Islet of Langerhans (tissue), 1 donor: ENCODE measurements at regions not wholly inside any gene's neighbourhood (a gene's known extent, or its start where the extent isn't known, plus 50 kb on each side); places are given as distances from the start of the nearest gene placed in this dataset.
A peak's percentile ranks its signal among the peaks of the same experiment; 100 is the strongest.

Experiments used
- FAIRE-seq: peaks from one replicate; lab custom pipeline; 2011; peaks lifted over from hg19 to GRCh38; lab: Jason Lieb, UNC

DNA sequence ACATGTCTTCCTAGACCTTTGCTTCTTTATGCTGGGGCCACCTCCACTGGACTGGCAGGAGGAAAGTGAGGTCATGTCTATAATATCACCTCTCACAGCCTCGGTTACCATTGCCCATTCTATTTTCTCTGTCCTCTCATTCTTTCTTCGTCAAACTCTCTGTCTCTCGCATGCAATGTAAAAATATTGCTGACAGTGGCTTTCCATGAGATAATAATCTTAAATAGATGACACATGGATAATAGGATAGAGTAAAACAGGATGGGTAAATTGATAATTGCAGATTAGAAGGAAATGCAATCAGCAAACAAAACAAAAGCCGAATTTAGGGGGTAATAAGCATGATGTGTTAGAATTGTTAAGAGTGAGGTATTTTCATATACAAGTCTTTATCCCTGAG, 215.7 kb upstream of the PARD3B start:
- no peak for FAIRE-seq

DNA sequence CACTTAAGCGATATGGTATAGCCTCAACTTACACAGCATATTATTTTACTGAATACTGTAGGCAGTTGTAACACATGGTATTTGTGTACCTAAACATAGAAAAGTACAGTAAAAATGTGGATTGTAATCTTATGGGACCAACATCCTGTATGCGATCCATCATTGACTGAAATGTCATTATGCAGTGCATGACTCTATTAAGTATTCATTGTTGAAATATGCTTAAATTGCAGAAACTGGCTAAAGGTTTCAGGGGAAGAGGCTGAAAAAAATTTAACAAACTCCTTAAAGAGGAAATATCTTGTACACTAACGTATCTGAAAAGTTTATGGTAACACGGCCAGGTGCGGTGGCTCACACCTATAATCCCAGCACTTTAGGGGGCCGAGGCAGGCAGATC, 214.1 kb upstream of the PARD3B start:
- no peak for FAIRE-seq

DNA sequence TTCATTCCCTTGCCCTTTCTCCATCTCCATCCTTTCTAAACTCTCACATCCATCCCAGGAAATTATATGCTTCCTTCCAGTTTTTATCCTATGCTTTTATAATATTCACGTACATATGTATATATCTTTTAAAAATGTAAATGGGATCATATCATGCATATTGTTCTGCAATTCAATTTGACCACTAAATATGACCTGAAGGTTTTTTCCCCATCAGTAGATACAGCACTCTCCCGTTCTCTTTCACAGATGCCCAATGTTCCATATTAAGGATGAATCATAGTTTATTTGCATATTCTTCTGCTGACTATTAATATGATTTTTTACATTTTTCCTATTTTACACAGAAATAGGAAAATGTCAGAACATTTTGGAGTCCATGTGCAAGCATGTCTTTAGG, 213.3 kb upstream of the PARD3B start:
- FAIRE-seq = no peak

DNA sequence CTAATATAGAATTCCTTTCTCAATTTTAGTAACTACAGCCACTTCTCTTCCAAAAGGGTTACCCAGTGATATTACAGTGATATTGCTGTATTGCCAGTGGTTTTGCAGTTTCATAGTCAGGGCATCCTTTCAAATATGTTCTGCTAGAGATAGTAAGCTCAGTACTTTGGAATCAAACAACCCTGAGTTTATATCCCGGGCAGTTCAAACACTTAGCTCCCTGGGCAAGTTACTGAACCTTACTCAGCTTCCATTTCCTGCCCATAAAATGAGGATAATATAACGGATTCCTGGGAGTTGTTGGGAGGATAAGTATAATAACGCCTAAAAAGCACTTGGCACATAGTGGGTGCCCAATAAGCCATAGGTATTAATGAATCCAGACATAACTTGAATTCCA, 212.6 kb upstream of the PARD3B start:
- FAIRE-seq = no peak

DNA sequence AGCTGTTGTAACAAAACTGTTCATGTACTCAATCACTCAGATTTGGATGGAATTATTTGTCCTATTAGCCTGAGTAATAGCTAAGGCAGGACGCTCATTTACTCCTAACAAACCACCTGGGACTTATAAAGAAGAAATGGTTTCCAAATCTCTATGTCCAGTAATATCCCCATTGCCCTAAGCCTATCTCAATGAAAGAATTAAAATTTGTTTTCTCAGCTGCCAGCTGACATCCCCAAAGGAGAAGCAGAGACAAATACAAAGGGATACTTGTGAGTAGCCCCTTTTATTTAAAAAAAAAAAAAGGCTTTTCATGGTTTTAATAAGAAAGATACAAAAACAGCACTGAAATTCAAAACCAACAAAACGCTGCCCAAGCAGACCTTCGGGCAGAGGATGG, 211.4 kb upstream of the PARD3B start:
- FAIRE-seq = no peak

DNA sequence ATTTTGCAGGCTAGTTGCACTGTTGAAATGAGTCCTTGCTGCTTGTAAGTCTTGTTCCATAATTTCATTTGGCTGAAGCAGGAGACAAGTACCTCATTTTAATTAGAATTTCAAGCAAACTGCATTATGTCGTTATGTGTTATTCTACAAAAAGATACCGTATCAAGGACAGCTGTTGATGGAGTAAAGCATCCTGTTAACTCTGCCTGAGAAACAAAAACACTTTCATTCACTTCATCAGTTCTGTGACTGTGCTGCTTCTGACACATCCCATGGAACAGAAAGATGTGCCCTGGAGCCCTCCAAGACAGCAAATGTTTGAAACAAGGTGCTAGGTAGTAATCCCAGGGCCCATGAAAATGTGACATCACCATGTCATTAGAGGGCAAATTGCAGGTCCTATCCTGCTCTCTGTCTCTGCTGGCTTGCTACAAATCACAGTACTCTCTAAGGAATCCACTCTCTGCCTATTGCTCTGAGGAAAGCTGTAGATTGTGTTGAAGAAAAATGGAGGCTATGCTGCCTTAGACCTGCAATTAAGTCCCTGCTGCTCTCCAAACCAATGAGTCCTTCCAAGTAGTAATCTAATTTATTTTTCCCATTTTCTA, 209.7 kb upstream of the PARD3B start:
- FAIRE-seq = no peak

DNA sequence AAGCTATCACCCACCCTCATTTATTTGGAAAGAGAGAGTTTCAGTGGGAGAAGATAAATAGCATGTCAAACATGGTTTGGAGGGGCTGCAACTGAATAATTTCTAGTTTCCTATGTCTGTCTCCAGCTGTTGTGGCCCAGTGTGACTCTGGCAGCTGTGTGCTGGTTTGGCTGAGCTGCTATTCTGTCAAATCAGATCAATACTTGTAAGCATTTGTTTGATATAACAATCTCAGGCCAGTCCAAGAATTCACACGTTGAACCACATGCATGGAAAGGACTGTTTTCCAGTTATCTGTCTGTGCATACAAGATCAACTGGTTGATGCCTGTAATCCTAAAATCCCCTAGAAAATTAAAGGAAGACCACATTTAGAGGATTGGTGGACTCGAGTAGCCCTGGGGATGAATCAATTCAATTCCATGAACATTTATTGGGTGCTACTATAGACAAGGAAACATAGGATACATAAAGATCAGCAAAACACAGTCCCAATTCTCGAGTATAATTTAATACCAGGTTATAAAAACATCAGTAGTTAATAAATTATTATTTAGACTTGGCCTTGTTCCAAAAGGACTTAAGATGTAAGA, 209.0 kb upstream of the PARD3B start:
- FAIRE-seq = no peak

DNA sequence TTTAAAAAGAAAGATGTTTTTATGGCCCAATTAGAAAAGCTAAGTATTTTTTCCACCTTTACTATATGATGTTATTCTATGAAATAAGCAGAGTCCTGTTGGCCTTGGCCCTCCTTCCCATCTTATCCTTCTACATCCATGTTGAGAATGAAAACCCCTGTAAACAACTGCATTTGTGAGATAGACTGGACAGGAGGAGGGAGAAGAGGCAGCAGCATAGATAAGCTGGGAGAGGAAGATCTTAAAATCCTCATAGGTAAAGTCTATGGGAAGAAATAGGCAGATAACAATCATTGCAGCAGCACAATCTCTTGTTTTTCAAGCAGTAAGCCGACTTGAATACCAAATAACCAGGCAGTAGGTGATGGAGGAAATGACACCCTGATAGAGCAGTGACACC, 207.6 kb upstream of the PARD3B start:
- no peak for FAIRE-seq

DNA sequence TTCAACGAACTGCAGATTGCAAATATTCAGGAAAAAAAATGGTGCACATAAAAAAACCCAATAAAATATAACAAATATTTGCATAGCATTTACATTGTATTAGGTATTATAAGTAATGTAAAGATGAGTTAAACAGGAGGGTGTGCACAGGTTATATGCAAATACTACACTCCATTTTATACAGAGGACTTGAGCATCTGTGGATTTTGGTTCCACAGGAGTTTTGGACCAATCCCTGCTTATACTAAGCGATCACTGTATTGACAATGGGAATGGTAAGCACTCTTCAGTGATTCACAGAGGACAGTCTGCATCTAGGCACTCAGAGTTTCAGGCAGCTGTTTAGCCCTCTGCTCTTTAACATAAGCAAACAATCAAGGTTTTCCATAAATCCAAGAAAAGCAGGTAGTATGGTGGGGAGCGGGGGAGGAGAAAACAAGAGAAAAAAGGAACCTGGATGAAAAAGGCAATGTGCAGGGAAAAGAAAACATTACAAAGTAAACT, 206.0 kb upstream of the PARD3B start:
- no peak for FAIRE-seq

DNA sequence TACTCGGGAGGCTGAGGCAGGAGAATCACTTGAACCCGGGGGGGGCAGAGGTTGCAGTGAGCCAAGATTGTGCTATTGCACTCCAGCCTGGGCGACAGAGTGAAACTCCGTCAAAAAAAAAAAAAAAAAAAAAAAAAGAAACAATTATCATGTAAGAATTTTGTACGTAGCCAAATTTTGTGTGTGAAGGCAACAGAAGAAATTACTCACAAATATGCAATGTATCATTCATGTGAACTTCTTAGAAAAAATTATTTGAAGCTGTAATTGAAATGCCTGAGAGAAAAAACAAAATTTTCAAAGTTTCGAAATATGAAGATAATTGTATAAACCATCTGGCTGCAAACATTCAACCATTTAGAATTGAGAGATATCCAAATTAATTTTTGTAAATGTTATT, 204.8 kb upstream of the PARD3B start:
- FAIRE-seq = no peak

DNA sequence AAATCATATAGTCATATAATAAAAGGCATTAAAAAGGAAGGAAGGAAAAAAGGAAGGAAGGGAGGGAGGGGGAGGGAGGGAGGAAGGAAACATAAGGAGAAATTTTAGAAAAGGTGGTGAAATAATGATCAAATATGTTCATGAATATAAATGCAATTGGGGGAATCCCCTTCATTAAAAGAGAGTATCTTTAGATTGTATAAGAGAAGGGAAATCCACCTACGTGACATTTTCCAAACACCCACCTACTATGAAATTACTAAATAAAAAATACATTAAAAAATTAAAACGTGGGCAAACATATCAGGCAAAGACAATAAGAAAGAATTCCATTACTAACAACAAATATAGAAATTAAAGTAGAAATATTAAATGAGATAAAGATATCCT, 203.4 kb upstream of the PARD3B start:
- peak; percentile 51 for FAIRE-seq

DNA sequence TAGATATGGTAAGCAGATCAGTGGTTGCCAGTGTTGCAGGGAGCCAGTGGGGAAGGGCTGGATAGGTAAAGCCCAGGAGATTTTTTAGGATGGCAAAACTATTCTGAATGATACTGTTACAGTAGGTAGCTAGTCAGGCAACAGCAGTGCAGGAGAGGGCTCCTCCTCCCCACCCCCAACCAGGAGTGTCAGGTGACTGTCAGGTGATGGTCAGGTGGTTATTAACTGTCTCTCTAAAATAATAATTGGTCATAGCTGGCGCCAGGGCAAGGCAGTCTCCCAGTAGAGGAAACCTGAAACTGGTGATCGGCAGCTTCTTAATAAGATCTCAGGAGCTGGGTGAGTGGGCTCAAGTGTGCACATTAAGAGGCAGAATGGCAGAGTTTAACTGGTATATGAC, 201.6 kb upstream of the PARD3B start:
- no peak for FAIRE-seq

DNA sequence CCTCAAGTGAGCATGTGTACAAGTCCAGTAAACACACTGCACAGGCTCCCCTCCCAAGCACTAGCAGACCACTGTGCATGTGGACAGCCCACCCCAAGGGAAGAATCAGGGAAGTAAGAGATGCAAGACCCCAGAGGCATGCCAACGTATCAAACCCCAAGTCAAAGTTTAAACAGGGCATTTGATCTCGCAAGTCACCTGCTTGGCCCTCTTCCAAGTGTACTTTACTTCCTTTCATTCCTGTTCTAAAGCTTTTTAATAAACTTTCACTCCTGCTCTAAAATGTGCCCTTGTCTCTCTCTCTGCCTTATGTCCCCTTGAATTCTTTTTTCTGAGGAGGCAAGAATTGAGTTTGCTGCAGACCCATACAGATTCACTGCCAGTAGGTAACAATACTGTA, 201.2 kb upstream of the PARD3B start:
- FAIRE-seq = no peak

DNA sequence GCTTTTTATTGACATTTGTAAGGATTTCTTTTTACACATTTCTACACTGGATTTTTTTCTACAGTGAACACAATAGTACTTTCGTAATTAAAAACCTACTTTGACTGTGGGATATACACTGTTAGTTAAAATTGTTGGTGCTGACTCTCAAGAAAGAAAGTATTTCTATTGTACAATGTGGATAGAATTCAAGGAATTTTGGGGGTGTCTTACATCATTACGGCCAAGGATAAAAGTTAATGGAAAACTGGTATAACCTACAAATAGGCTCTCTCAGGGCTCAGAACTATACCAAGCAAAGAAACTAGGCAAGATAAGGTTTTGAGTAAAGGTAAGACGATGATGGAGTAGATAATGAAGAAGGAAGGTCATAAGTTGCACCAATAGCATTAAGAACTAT, 198.4 kb upstream of the PARD3B start:
- no peak for FAIRE-seq

DNA sequence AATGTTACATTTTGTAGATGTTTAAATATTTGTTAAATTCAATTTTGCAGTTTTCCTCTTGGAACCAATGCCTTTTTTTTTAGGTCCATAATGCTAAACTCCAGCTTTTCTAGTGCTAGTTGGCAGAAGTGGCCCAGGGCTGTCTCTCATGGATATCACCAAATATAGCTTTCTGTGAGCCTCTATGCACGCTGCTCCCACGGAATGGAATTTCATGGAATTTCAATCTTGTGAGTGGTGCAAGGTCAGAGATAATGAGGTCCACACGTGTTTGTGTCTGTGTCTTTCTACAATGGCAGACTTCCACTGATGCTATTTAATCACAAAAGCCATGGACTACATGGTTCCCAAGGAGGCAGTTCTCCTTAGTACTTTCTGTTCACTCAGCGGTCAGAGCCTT, 191.5 kb upstream of the PARD3B start:
- FAIRE-seq = no peak

DNA sequence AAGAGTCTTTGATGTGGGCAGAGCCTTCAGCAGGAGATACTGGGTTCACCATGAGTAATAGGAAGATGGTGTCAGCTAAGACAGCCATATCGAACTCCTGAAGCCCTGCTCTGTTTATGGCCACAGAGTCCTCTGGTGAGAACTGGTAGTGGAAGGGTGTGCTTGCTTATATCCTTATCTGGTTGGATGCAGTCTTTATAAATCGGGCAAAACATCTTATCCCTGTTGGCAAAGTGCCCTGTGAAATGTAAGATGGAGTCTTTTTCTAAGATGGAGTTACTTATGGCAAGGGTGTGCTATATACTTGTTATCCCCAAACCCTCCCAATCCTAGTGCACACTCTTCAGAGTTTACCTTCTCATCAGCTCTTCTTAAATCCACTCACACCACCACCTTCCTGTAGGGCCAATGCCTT, 190.8 kb upstream of the PARD3B start:
- no peak for FAIRE-seq

DNA sequence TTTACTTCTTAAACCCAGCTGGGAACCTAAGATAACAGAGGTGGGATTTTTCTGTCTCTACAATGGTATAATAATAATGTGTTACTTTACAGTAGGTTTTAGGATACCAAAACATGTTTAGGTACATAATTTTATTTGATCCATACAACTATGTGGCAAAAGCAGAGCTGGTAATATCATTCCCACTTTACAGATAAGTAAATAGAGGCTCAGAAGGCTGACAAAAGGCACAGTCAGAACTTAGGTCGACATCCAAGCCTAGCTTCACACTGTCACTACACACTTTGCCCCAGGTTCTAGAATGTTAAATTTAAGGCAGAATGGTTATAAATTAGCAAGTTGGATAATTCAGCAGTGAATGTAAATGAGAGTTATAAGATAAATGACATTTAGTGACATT, 189.6 kb upstream of the PARD3B start:
- FAIRE-seq = no peak

DNA sequence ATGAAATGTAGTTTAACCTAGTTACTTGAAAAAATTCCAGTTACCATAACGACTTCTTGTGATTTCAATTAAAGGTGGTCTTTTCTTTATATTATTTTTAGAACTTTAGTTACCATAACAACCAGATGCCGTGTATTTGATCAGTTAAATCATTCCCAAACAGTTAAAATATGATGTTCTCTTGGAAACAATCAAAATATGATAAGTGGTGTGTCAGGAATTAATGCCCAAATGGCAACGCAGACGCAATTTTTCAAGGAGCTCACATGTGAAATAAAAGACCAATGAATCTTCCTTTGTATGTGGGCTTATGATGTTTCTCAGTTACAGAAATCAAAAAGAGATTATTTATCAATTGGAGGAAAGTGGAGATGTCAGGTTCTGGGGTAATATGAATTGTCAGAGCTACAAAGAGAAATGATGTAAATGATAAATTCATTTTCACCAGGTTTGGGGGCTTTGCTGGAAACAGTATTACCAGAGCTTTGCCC, 189.1 kb upstream of the PARD3B start:
- no peak for FAIRE-seq

DNA sequence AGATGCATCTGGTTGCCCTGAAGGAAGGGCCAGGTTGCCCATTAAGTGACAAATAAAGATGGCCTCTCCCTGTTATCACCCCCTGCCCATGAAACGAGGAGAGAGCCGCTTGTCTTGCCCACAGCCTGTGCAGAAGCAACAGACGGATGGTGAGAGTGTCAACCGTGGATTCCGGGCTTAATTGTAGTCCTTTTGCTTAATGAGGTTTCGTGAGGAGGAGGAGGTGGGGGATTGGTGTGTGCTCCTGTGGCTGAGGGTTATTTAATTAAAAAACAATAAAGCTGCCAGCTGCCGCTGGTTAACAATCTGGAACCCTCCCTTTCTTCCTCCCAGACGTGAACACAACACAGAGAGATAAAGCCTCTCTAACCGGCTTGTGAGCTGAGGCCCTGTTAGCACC, 188.0 kb upstream of the PARD3B start:
- no peak for FAIRE-seq

DNA sequence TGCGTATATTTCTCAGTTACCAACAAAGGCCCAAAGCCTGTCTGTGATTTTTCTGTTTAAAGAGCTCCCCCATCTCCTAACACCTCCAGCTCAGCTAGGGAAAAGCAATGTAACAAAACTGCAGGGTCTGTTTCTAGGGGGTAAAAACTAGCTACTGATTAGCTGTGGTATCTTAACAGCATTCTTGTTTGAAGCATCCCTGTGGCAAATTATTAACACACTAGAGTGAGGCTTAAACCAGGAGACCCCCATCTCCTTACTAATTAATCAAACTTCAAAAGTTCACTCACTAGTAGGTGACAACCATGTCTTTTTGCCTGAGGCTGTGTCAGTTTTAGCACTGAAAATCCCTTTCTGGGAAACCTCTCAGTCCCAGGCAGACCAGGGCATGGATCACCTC, 186.2 kb upstream of the PARD3B start:
- no peak for FAIRE-seq

DNA sequence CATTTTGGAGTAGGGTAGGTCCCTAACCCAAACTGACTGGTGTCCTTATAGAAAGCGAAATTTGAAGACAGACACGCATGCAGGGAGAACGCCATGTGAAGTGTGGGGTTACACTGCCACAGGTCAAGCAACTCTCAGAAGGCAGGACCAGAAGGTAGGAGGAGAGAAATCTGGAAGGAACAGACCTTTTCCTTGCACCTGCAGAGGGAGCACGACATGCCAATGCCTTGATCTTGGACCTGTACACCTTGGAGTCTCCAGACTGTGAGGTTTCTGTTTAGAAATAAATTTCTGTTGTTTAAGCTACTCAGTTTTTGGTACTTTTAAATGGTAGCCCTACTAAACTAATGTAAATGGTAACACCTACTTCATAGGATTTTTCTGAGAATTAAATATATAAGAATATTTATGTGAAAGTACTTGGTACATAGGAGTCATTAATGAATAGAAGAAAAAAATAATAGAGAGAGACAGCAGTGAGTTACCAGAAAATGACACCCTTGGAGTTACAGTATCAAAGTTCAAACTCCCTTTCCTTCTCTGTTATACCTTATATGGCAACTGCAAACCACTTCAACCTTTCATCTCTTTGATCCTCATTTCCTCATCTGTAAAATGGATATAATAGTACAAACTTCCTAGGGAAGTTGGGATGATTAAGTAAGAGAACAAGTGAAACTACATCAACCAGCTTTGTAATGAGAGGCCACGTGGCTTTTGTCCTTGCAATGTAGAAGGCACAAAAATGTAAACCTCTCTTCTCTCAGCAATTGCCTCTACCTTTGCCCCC, 184.9 kb upstream of the PARD3B start:
- no peak for FAIRE-seq

DNA sequence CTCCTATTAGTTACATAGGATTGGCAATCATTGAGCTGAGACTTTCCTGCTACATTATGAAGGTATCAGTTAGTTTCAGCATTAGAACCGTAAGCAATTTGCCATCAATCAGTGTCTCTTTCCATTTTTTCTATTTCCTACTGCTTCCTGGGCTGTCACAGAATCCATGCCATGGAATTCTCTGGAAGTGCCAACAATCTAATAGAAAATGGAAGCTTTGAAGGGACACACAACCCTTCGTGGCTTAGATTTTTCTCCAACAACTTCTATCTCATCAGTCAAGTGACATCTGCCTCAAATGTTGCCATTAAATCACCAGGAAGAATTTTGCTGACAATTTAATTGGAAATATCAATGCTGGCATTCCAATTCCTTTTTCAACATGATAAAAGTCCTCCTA, 183.5 kb upstream of the PARD3B start:
- FAIRE-seq = no peak

DNA sequence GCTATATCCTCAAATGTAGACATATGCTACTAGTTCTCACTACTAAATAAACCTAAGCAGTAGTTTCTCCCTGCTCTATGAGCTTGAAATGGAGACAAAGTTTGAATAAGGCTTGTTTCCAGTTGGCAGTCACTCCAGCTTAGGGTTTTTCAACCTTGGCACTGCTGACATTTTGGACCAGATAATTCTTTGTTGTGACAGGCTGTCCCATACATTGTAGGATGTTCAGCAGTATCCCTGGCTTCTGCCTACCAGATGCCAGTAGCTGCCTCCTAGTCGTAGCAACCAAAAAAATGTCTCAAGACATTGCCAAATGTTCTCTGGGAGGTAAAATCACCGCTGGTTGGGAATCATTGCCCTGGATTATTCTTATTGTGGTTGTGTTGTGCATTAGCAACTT, 182.7 kb upstream of the PARD3B start:
- no peak for FAIRE-seq

DNA sequence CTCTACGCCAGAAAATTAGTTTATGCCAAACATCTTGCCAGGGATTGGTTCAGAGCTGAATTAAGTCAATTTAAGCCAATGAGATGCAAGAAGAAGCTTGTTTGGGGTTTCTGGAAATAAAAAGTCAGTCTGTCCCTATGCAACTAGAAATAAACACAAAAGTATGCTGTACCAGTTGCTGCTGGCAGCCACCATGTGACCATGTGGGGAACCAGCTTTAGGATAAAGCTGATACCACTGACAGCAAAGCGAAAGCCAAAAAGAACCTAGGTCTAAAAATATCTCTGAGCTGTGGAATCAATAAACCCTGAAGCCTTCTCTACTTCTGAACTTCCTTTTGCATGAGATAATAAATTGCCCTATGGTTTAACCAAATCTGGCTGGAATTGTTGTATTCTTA, 181.8 kb upstream of the PARD3B start:
- FAIRE-seq = no peak
